ENCODE measurements at regions not wholly inside any gene's neighbourhood (a gene's known extent, or its start where the extent isn't known, plus 50 kb on each side); places are given as distances from the start of the nearest gene placed in this dataset.
A peak's percentile ranks its signal among the peaks of the same experiment; 100 is the strongest.
"Not testable (repeated sequence)": the region's sequence is repeated elsewhere in the genome, so short reads cannot be mapped to it uniquely, and the experiment has no call there.

GRCh38 chr15:22134941-22135566 is 54.7 kb downstream of the OR4M2 start:
- not testable (repeated sequence) for H3K4me1 Mint-ChIP-seq; H3K4me3 Mint-ChIP-seq; H3K9me3 ChIP-seq (ENCODE audit: control insufficient read depth, low read length, poor library complexity, severe bottlenecking); H3K27me3 Mint-ChIP-seq; H3K27ac Mint-ChIP-seq; DNase-seq; H3K36me3 Mint-ChIP-seq (ENCODE audit: low read depth)
- peak; percentile 87 for ATAC-seq

DNA sequence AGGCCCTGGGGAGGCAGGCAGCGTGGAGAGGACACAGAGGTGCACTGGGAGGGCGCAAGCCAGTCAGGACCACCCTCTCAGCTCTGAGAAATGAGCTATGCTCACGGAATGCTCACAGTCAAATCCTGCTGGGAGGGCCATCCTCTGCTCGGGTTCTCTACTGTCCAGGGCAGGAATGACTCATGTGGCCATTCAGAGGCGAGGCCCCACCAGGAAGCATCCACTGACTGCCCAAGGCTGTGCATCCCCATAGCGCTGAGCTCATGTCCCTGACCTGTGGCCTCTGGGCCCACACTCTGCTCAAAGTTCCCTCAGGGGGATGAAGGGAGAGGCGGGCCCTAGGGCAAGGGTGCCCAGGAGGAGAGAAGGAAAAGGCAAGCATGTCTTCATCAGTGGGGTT is 57.2 kb downstream of the OR4M2 start:
- H3K36me3 Mint-ChIP-seq (ENCODE audit: low read depth); H3K4me1 Mint-ChIP-seq; H3K4me3 Mint-ChIP-seq; H3K27me3 Mint-ChIP-seq; H3K9me3 ChIP-seq (ENCODE audit: control insufficient read depth, low read length, poor library complexity, severe bottlenecking); ATAC-seq; H3K27ac Mint-ChIP-seq; DNase-seq: not testable (repeated sequence)

DNA sequence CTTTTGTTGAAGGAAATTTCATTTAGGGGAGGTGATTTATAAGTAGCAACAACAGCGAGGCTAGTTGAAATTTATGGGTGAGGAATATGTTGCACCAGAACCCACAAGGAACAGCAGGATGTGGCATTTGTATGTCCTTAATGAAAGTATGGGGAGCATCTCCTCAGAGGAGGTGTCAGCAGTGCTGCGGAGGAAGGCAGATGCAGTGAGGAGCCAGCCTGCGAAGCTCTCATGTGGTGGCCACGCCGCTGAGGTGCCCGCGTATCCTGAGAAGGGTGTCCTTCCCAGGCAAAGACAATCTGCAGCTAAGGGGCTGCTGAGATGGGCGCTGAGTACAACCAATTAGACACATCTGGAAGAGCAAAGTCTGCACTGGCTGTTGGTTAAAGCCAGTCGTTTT is 60.8 kb downstream of the OR4M2 start:
- not testable (repeated sequence) for H3K27me3 Mint-ChIP-seq; DNase-seq; H3K9me3 ChIP-seq (ENCODE audit: control insufficient read depth, low read length, poor library complexity, severe bottlenecking); H3K36me3 Mint-ChIP-seq (ENCODE audit: low read depth); H3K4me3 Mint-ChIP-seq; H3K4me1 Mint-ChIP-seq; ATAC-seq; H3K27ac Mint-ChIP-seq

DNA sequence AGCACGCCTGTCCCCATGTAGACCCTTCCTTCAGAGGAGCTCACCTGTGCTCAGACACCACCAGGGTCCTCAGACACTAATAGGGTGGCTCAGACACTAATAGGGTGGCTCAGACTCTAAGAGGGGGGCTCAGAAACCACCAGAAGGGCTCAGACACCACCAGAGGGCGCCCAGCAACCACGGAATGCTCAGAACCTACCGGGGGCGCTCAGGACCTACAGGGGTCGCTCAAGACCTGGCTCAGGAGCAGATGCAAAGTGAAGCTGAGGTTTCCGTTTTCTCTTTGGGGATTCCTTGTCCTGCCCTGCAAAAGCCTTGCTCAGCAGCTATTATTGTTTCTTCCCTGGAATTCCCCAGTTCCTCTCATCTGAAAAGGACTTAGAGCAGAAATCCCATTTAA is 67.8 kb downstream of the OR4M2 start:
- not testable (repeated sequence) for DNase-seq; H3K4me1 Mint-ChIP-seq; H3K27ac Mint-ChIP-seq; H3K27me3 Mint-ChIP-seq; H3K9me3 ChIP-seq (ENCODE audit: control insufficient read depth, low read length, poor library complexity, severe bottlenecking); H3K4me3 Mint-ChIP-seq; H3K36me3 Mint-ChIP-seq (ENCODE audit: low read depth)
- ATAC-seq: peak; percentile 97

DNA sequence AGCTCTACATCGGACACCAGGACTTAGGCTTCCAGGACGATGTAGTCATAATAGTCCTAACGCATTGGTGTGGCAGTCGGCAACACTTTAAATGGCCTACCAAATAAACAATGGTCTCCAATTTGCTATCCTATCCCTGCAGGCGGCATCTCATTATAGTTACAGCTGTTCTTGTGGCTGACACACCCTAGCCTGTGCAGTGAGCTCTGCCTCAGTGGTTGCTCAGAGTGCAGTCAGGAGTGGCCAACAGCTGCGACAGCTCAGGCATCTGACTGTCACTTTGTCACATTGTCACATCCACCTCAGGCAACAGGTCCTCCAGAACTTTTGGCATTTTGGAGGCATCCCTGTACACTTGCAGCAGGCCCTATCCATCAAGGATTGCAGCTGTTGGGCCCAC is 77.9 kb downstream of the OR4M2 start:
- not testable (repeated sequence) for H3K27me3 Mint-ChIP-seq; H3K9me3 ChIP-seq (ENCODE audit: control insufficient read depth, low read length, poor library complexity, severe bottlenecking); H3K4me3 Mint-ChIP-seq; H3K36me3 Mint-ChIP-seq (ENCODE audit: low read depth); H3K27ac Mint-ChIP-seq; ATAC-seq; H3K4me1 Mint-ChIP-seq; DNase-seq

- not testable (repeated sequence) for DNase-seq; H3K27ac Mint-ChIP-seq; H3K4me1 Mint-ChIP-seq; H3K9me3 ChIP-seq (ENCODE audit: control insufficient read depth, low read length, poor library complexity, severe bottlenecking); H3K36me3 Mint-ChIP-seq (ENCODE audit: low read depth); H3K27me3 Mint-ChIP-seq; H3K4me3 Mint-ChIP-seq
- ATAC-seq: peak; percentile 69
These were observed 80.0 kb downstream of the OR4M2 start for GRCh38 chr15:22160283-22160682.

DNA sequence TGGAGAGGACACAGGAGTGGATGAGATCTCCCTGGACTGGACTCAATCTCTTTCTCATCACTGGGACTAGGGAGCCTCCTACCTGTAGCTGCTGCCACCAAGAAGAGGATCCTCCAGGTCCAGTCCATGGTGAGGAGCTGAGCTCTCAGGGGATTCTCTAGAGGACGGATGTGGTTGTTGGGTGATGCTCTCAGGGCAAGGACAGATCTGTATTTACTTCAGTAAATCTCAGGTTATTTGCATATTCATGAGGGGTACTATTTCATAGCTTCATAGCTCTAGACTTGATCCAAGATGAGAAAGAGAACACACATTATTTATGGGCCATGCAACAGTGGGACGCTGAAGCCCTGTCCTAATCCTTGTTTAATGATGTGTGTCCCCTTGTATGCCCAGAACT is 80.4 kb downstream of the OR4M2 start:
- ATAC-seq: peak; percentile 77
- not testable (repeated sequence) for H3K4me1 Mint-ChIP-seq; H3K36me3 Mint-ChIP-seq (ENCODE audit: low read depth); H3K27me3 Mint-ChIP-seq; DNase-seq; H3K9me3 ChIP-seq (ENCODE audit: control insufficient read depth, low read length, poor library complexity, severe bottlenecking); H3K27ac Mint-ChIP-seq; H3K4me3 Mint-ChIP-seq

- not testable (repeated sequence) for H3K36me3 Mint-ChIP-seq (ENCODE audit: low read depth); H3K27ac Mint-ChIP-seq; DNase-seq; H3K4me1 Mint-ChIP-seq; H3K9me3 ChIP-seq (ENCODE audit: control insufficient read depth, low read length, poor library complexity, severe bottlenecking); H3K27me3 Mint-ChIP-seq; H3K4me3 Mint-ChIP-seq
- peak; percentile 68 for ATAC-seq
These were observed 81.1 kb downstream of the OR4M2 start for GRCh38 chr15:22161398-22161797.

GRCh38 chr15:22163715-22164114 is 83.4 kb downstream of the OR4M2 start:
- ATAC-seq: peak; percentile 56

GRCh38 chr15:22167521-22167920 is 87.2 kb downstream of the OR4M2 start:
- ATAC-seq; H3K27me3 Mint-ChIP-seq; DNase-seq; H3K4me1 Mint-ChIP-seq; H3K4me3 Mint-ChIP-seq; H3K36me3 Mint-ChIP-seq (ENCODE audit: low read depth); H3K9me3 ChIP-seq (ENCODE audit: control insufficient read depth, low read length, poor library complexity, severe bottlenecking); H3K27ac Mint-ChIP-seq: not testable (repeated sequence)

More at GRCh38 chr15:22163715-22164114, 83.4 kb downstream of the OR4M2 start:
- not testable (repeated sequence) for H3K27me3 Mint-ChIP-seq; H3K27ac Mint-ChIP-seq; H3K9me3 ChIP-seq (ENCODE audit: control insufficient read depth, low read length, poor library complexity, severe bottlenecking); H3K4me1 Mint-ChIP-seq; H3K4me3 Mint-ChIP-seq; DNase-seq; H3K36me3 Mint-ChIP-seq (ENCODE audit: low read depth)

DNA sequence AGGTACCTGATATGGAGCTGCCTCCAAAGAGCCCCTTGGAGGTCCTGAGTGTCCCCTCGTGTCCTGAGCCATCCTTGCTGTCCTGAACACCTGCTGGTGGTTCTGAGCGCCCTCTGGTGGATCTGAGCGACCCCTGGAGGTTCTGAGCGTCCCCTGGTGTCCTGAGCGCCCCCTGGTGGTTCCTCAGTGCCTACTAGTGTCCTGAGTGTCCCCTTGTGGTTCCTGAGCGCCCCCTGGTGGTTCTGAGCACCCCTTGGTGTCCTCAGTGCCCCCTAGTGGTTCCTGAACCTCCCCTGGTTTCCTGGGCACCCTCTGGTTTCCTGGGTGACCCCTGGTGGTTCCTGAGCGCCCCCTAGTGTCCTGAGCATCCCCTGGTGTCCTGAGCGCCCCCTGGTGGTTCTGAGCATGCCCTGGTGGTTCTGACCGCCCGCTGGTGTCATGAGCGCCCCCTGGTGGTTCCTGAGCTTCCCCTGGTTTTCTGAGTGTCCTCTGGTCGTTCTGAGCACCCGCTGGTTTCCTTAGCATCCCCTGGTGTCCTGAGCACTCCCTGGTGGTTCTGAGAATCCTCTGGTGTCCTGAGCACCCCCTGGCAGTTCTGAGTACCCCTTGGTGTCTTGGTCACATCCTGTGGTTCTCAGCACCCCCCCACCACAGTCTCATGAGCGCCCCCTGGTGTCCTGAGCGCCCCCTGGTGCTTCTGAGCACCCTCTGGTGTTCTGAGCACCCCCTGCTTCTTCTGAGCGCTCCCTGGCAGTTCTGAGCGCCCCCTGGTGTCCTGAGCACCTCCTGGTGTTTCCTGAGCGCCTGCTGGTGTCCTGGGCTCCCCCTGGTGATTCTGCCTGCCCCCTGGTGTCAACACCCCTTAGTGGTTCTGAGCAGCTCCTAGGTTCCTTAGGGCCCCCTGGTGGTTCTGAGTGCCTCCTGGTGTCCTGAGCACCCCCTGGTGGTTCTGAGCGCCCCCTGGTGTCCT is 93.0 kb downstream of the OR4M2 start:
- H3K4me1 Mint-ChIP-seq; DNase-seq; H3K27ac Mint-ChIP-seq; H3K27me3 Mint-ChIP-seq; H3K9me3 ChIP-seq (ENCODE audit: control insufficient read depth, low read length, poor library complexity, severe bottlenecking); H3K36me3 Mint-ChIP-seq (ENCODE audit: low read depth); H3K4me3 Mint-ChIP-seq: not testable (repeated sequence)
- ATAC-seq: peak; percentile 89

- not testable (repeated sequence) for H3K4me1 Mint-ChIP-seq; H3K27ac Mint-ChIP-seq; H3K27me3 Mint-ChIP-seq; DNase-seq; H3K9me3 ChIP-seq (ENCODE audit: control insufficient read depth, low read length, poor library complexity, severe bottlenecking); H3K4me3 Mint-ChIP-seq; H3K36me3 Mint-ChIP-seq (ENCODE audit: low read depth)
- ATAC-seq: peak; percentile 25
These were observed 93.8 kb downstream of the OR4M2 start for GRCh38 chr15:22174088-22174487.

- peak; percentile 44 for ATAC-seq
- H3K9me3 ChIP-seq (ENCODE audit: control insufficient read depth, low read length, poor library complexity, severe bottlenecking); H3K4me3 Mint-ChIP-seq; H3K4me1 Mint-ChIP-seq; H3K27ac Mint-ChIP-seq; DNase-seq; H3K27me3 Mint-ChIP-seq; H3K36me3 Mint-ChIP-seq (ENCODE audit: low read depth): not testable (repeated sequence)
These were observed 97.6 kb downstream of the OR4M2 start for GRCh38 chr15:22177965-22178364.

- H3K4me3 Mint-ChIP-seq; H3K4me1 Mint-ChIP-seq; H3K27ac Mint-ChIP-seq; H3K36me3 Mint-ChIP-seq (ENCODE audit: low read depth); H3K9me3 ChIP-seq (ENCODE audit: control insufficient read depth, low read length, poor library complexity, severe bottlenecking); DNase-seq; H3K27me3 Mint-ChIP-seq: not testable (repeated sequence)
- ATAC-seq: peak; percentile 70
These were observed 98.1 kb downstream of the OR4M2 start for GRCh38 chr15:22178438-22178837.

Data from T-helper 17 cell (primary cell).